Activated T-helper 1 cell treated with anti-CD3 and anti-CD28 coated beads, Interleukin-12 subunit alpha, Interleukin-12 subunit beta, Interleukin-2, Interleukin-4 antibody, amounts not matched to agents 30 ng/mL and 10 ng/mL and 1 ng/mL, durations not matched to agents 14 hours and 24 hours and 36 hours (primary cell): ENCODE measurements at regions not wholly inside any gene's neighbourhood (a gene's known extent, or its start where the extent isn't known, plus 50 kb on each side); places are given as distances from the start of the nearest gene placed in this dataset.

Experiments
- DNase-seq: peaks from one replicate; pipeline ENCODE4 v3.0.0; 2021; ENCODE audit warnings: low spot score
- H3K27ac Mint-ChIP-seq: one replicate; pipeline ENCODE4 v1.8.0; 2021; ENCODE audit warnings: mild to moderate bottlenecking, mixed read lengths
- H3K27me3 Mint-ChIP-seq: one replicate; pipeline ENCODE4 v1.8.0; 2022; ENCODE audit warnings: mild to moderate bottlenecking, moderate library complexity, mixed read lengths; ENCODE audit not compliant: insufficient read depth
- H3K36me3 Mint-ChIP-seq: one replicate; pipeline ENCODE4 v1.8.0; 2021; ENCODE audit warnings: low read depth, mixed read lengths
- H3K4me1 Mint-ChIP-seq: one replicate; pipeline ENCODE4 v1.8.0; 2021; ENCODE audit warnings: low read depth, mixed read lengths
- H3K4me3 Mint-ChIP-seq: one replicate; pipeline ENCODE4 v1.8.0; 2021; ENCODE audit warnings: mild to moderate bottlenecking, moderate library complexity, mixed read lengths
- H3K9me3 Mint-ChIP-seq: one replicate; pipeline ENCODE4 v1.8.0; 2021; ENCODE audit warnings: mixed read lengths
- intact Hi-C: fragments of 100-400 bp; cut with micrococcal nuclease; formaldehyde crosslinking; loops from one replicate; pipeline ENCODE4 v1.15.1; 2024

GRCh38 chr4:34878961-34879360 lies 1365.4 kb downstream of the ARAP2 start:
- no peak overlapping the region for H3K4me3 Mint-ChIP-seq
- peaks cover 9% of the 10 kb centered on the region for H3K9me3 Mint-ChIP-seq
- no peaks in the 10 kb centered on the region for H3K4me1 Mint-ChIP-seq
- H3K27me3 Mint-ChIP-seq, result no peaks in the 10 kb centered on the region
- no peak for DNase-seq
- no peak overlapping the region for H3K27ac Mint-ChIP-seq
- intact Hi-C loops, result no loop called here
- no peaks in the 10 kb centered on the region for H3K36me3 Mint-ChIP-seq

GRCh38 chr4:34880246-34880645 lies 1364.1 kb downstream of the ARAP2 start:
- Mint-ChIP-seq H3K36me3 (no peaks in the 10 kb centered on the region), H3K4me3 (no peak overlapping the region), H3K27me3 (no peaks in the 10 kb centered on the region), H3K27ac (no peak overlapping the region), H3K4me1 (no peaks in the 10 kb centered on the region), H3K9me3 (peaks cover 12% of the 10 kb centered on the region)
- DNase-seq, result no peak
- intact Hi-C loops, result no loop called here

GRCh38 chr4:34891892-34892291 lies 1352.4 kb downstream of the ARAP2 start:
- Mint-ChIP-seq H3K36me3 (no peaks in the 10 kb centered on the region), H3K4me1 (no peaks in the 10 kb centered on the region), H3K27me3 (no peaks in the 10 kb centered on the region), H3K9me3 (peaks cover 18% of the 10 kb centered on the region), H3K4me3 (no peak overlapping the region), H3K27ac (no peak overlapping the region)
- intact Hi-C loops, result no loop called here
- DNase-seq, result no peak

- no peak overlapping the region for H3K4me3 Mint-ChIP-seq
- no peak for DNase-seq
- H3K36me3 Mint-ChIP-seq, result no peaks in the 10 kb centered on the region
- peaks cover 18% of the 10 kb centered on the region for H3K9me3 Mint-ChIP-seq
- intact Hi-C loops, result no loop called here
- H3K27me3 Mint-ChIP-seq, result no peaks in the 10 kb centered on the region
- H3K27ac Mint-ChIP-seq, result no peak overlapping the region
- no peaks in the 10 kb centered on the region for H3K4me1 Mint-ChIP-seq
Measured at GRCh38 chr4:34893382-34893781, 1350.9 kb downstream of the ARAP2 start.

GRCh38 chr4:34920032-34920431 lies 1324.3 kb downstream of the ARAP2 start:
- H3K27ac Mint-ChIP-seq, result no peak overlapping the region
- no peak for DNase-seq
- no peaks in the 10 kb centered on the region for H3K4me1 Mint-ChIP-seq
- intact Hi-C loops, result no loop called here
- peaks cover 6% of the 10 kb centered on the region for H3K9me3 Mint-ChIP-seq
- no peaks in the 10 kb centered on the region for H3K27me3 Mint-ChIP-seq
- no peaks in the 10 kb centered on the region for H3K36me3 Mint-ChIP-seq
- H3K4me3 Mint-ChIP-seq, result no peak overlapping the region

GRCh38 chr4:34921391-34921790 lies 1322.9 kb downstream of the ARAP2 start:
- Mint-ChIP-seq H3K4me3 (no peak overlapping the region), H3K9me3 (peaks cover 6% of the 10 kb centered on the region), H3K27me3 (no peaks in the 10 kb centered on the region), H3K36me3 (no peaks in the 10 kb centered on the region), H3K4me1 (no peaks in the 10 kb centered on the region), H3K27ac (no peak overlapping the region)
- DNase-seq, result no peak
- intact Hi-C loops, result no loop called here

- peaks cover 6% of the 10 kb centered on the region for H3K9me3 Mint-ChIP-seq
- H3K27me3 Mint-ChIP-seq, result no peaks in the 10 kb centered on the region
- H3K36me3 Mint-ChIP-seq, result no peaks in the 10 kb centered on the region
- no peak overlapping the region for H3K27ac Mint-ChIP-seq
- H3K4me1 Mint-ChIP-seq, result no peaks in the 10 kb centered on the region
- H3K4me3 Mint-ChIP-seq, result no peak overlapping the region
- intact Hi-C loops, result no loop called here
- DNase-seq, result no peak
Measured at GRCh38 chr4:34922325-34922724, 1322.0 kb downstream of the ARAP2 start.

- H3K9me3 Mint-ChIP-seq, result no peaks in the 10 kb centered on the region
- H3K4me1 Mint-ChIP-seq, result no peaks in the 10 kb centered on the region
- no peak for DNase-seq
- no peaks in the 10 kb centered on the region for H3K36me3 Mint-ChIP-seq
- peaks cover 1% of the 10 kb centered on the region for H3K27me3 Mint-ChIP-seq
- intact Hi-C loops, result no loop called here
- no peak overlapping the region for H3K27ac Mint-ChIP-seq
- no peak overlapping the region for H3K4me3 Mint-ChIP-seq
Measured at GRCh38 chr4:34932591-34932990, 1311.7 kb downstream of the ARAP2 start.

GRCh38 chr4:34935739-34936138 lies 1308.6 kb downstream of the ARAP2 start:
- Mint-ChIP-seq H3K36me3 (no peaks in the 10 kb centered on the region), H3K4me3 (no peak overlapping the region), H3K27me3 (no peaks in the 10 kb centered on the region), H3K27ac (no peak overlapping the region), H3K4me1 (no peaks in the 10 kb centered on the region), H3K9me3 (peaks cover 2% of the 10 kb centered on the region)
- intact Hi-C loops, result no loop called here
- DNase-seq, result no peak

GRCh38 chr4:34939073-34939472 lies 1305.2 kb downstream of the ARAP2 start:
- no peaks in the 10 kb centered on the region for H3K4me1 Mint-ChIP-seq
- no peak overlapping the region for H3K27ac Mint-ChIP-seq
- no peaks in the 10 kb centered on the region for H3K27me3 Mint-ChIP-seq
- intact Hi-C loops, result no loop called here
- no peak overlapping the region for H3K4me3 Mint-ChIP-seq
- no peak for DNase-seq
- H3K36me3 Mint-ChIP-seq, result no peaks in the 10 kb centered on the region
- peaks cover 13% of the 10 kb centered on the region for H3K9me3 Mint-ChIP-seq

GRCh38 chr4:34943741-34944386 lies 1300.5 kb downstream of the ARAP2 start:
- no peak overlapping the region for H3K27ac Mint-ChIP-seq
- H3K4me1 Mint-ChIP-seq, result no peaks in the 10 kb centered on the region
- H3K36me3 Mint-ChIP-seq, result no peaks in the 10 kb centered on the region
- intact Hi-C loops, result no loop called here
- H3K9me3 Mint-ChIP-seq, result peaks cover 13% of the 10 kb centered on the region
- DNase-seq, result no peak
- H3K4me3 Mint-ChIP-seq, result no peak overlapping the region
- no peaks in the 10 kb centered on the region for H3K27me3 Mint-ChIP-seq

GRCh38 chr4:34950926-34951325 lies 1293.4 kb downstream of the ARAP2 start:
- peaks cover 3% of the 10 kb centered on the region for H3K9me3 Mint-ChIP-seq
- H3K4me1 Mint-ChIP-seq, result no peaks in the 10 kb centered on the region
- no peaks in the 10 kb centered on the region for H3K27me3 Mint-ChIP-seq
- DNase-seq, result no peak
- intact Hi-C loops, result no loop called here
- H3K36me3 Mint-ChIP-seq, result no peaks in the 10 kb centered on the region
- H3K4me3 Mint-ChIP-seq, result no peak overlapping the region
- H3K27ac Mint-ChIP-seq, result no peak overlapping the region

- no peaks in the 10 kb centered on the region for H3K36me3 Mint-ChIP-seq
- H3K4me3 Mint-ChIP-seq, result no peak overlapping the region
- H3K4me1 Mint-ChIP-seq, result no peaks in the 10 kb centered on the region
- intact Hi-C loops, result no loop called here
- H3K27me3 Mint-ChIP-seq, result no peaks in the 10 kb centered on the region
- no peak overlapping the region for H3K27ac Mint-ChIP-seq
- H3K9me3 Mint-ChIP-seq, result peaks cover 3% of the 10 kb centered on the region
- no peak for DNase-seq
Measured at GRCh38 chr4:34953145-34953799, 1291.0 kb downstream of the ARAP2 start.

GRCh38 chr4:34964613-34965012 lies 1279.7 kb downstream of the ARAP2 start:
- no peak overlapping the region for H3K27ac Mint-ChIP-seq
- no peaks in the 10 kb centered on the region for H3K27me3 Mint-ChIP-seq
- DNase-seq, result no peak
- no peaks in the 10 kb centered on the region for H3K4me1 Mint-ChIP-seq
- H3K4me3 Mint-ChIP-seq, result no peak overlapping the region
- H3K36me3 Mint-ChIP-seq, result no peaks in the 10 kb centered on the region
- intact Hi-C loops, result no loop called here
- H3K9me3 Mint-ChIP-seq, result no peaks in the 10 kb centered on the region
